ENCODE measurements at regions not wholly inside any gene's neighbourhood (a gene's known extent, or its start where the extent isn't known, plus 50 kb on each side); places are given as distances from the start of the nearest gene placed in this dataset.

GRCh38 chr5:103674739-103675138, 112.2 kb upstream of the NUDT12 start:
- no peak overlapping the region for H4K8ac ChIP-seq (replicated peaks; ENCODE audit: insufficient read length, low read depth, low read length)
- H3K18ac ChIP-seq (ENCODE audit: insufficient read length, low read depth, low read length) = no peak overlapping the region
- WGBS (ENCODE audit: extremely low coverage, insufficient read length, low lambda C conversion rate) = no CpG with 5 or more reads among the region's 3 CpGs
- Mint-ChIP-seq H3K4me1 (peaks cover 29 to 34% of the 10 kb centered on the region in 2 experiments), H3K36me3 (ENCODE audit: insufficient read depth in 1 of 3, low read depth in 3 of 3) (no peaks in the 10 kb centered on the region), H3K27ac (no peak overlapping the region), H3K4me3 (no peak overlapping the region), H3K27me3 (ENCODE audit: low read depth) (no peaks in the 10 kb centered on the region), H3K9me3 (no peaks in the 10 kb centered on the region; a peak in 1 of 5 replicates)
- H3K27me3 ChIP-seq (ENCODE audit: insufficient read depth, low read length) = no peaks in the 10 kb centered on the region
- no peak overlapping the region for H3K4me2 ChIP-seq (ENCODE audit: insufficient read depth, insufficient read length, low read length)
- H2AFZ ChIP-seq (ENCODE audit: low read length) = no peak overlapping the region
- H2BK5ac ChIP-seq (ENCODE audit: insufficient read length, low read length) = no peak overlapping the region
- no peaks in the 10 kb centered on the region for H3K79me2 ChIP-seq (ENCODE audit: insufficient read depth, low read length)
- no peak overlapping the region for H2BK12ac ChIP-seq (ENCODE audit: insufficient read length, low read depth, low read length)
- no peaks in the 10 kb centered on the region for H4K20me1 ChIP-seq (ENCODE audit: control insufficient read depth, insufficient read depth, insufficient read length)
- H3K23ac ChIP-seq (ENCODE audit: insufficient read length, low read depth, low read length) = no peak overlapping the region
- no peak overlapping the region for H3K27ac ChIP-seq (ENCODE audit: insufficient read length, low read depth, low read length)
- H3K56ac ChIP-seq (ENCODE audit: insufficient read length, low read depth, low read length) = no peak overlapping the region
- H2BK20ac ChIP-seq (ENCODE audit: low read depth, low read length, poor library complexity, severe bottlenecking) = no peak overlapping the region
- H4K91ac ChIP-seq (ENCODE audit: insufficient read length, low read depth, low read length) = no peak overlapping the region
- no peaks in the 10 kb centered on the region; the same call in 1 of the 2 replicates for H3K4me1 ChIP-seq (ENCODE audit: insufficient read depth, low read length)
- H3K79me1 ChIP-seq (ENCODE audit: insufficient read depth, low read depth, low read length, poor library complexity, severe bottlenecking) = no peaks in the 10 kb centered on the region
- H3K9me3 ChIP-seq (ENCODE audit: control insufficient read depth, low read depth, low read length) = no peaks in the 10 kb centered on the region
- no peak overlapping the region for H3T11ph ChIP-seq (ENCODE audit: low read length)
- TF ChIP-seq, protein P1, sequence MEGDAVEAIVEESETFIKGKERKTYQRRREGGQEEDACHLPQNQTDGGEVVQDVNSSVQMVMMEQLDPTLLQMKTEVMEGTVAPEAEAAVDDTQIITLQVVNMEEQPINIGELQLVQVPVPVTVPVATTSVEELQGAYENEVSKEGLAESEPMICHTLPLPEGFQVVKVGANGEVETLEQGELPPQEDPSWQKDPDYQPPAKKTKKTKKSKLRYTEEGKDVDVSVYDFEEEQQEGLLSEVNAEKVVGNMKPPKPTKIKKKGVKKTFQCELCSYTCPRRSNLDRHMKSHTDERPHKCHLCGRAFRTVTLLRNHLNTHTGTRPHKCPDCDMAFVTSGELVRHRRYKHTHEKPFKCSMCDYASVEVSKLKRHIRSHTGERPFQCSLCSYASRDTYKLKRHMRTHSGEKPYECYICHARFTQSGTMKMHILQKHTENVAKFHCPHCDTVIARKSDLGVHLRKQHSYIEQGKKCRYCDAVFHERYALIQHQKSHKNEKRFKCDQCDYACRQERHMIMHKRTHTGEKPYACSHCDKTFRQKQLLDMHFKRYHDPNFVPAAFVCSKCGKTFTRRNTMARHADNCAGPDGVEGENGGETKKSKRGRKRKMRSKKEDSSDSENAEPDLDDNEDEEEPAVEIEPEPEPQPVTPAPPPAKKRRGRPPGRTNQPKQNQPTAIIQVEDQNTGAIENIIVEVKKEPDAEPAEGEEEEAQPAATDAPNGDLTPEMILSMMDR (conservative IDR thresholded peaks at IDR 0.05) = no peak
- H2AK5ac ChIP-seq (ENCODE audit: insufficient read length, low read length) = no peak overlapping the region
- DNase-seq = no peak
- H2BK15ac ChIP-seq (ENCODE audit: low read depth, low read length) = no peak overlapping the region
- H3K4ac ChIP-seq (ENCODE audit: low read depth, low read length) = no peak overlapping the region
- H3K9ac ChIP-seq (ENCODE audit: extremely low read depth, insufficient read length, low read length) = no peak overlapping the region
- no peak overlapping the region for H2BK120ac ChIP-seq (ENCODE audit: low read depth, low read length, poor library complexity, severe bottlenecking)
- H3K14ac ChIP-seq (ENCODE audit: insufficient read depth, low read length) = no peak overlapping the region
- H4K5ac ChIP-seq (ENCODE audit: insufficient read length, low read depth, low read length) = no peak overlapping the region
- H3K23me2 ChIP-seq (ENCODE audit: insufficient read length, low read depth, low read length, poor library complexity, severe bottlenecking) = no peaks in the 10 kb centered on the region
